ENCODE measurements at regions not wholly inside any gene's neighbourhood (a gene's known extent, or its start where the extent isn't known, plus 50 kb on each side); places are given as distances from the start of the nearest gene placed in this dataset.

- TF ChIP-seq CTCF (IDR thresholded peaks at IDR 0.05) (no peak), POLR2A (IDR thresholded peaks at IDR 0.05; ENCODE audit: low read depth) (no peak)
These were observed 279.8 kb downstream of the C1D start for GRCh38 chr2:67783026-67783425.
